ENCODE measurements at regions not wholly inside any gene's neighbourhood (a gene's known extent, or its start where the extent isn't known, plus 50 kb on each side); places are given as distances from the start of the nearest gene placed in this dataset.

GRCh38 chr5:38045446-38045845 lies 205.6 kb upstream of the GDNF start (continued):
- TF ChIP-seq JUNB (IDR thresholded peaks at IDR 0.05; ENCODE audit: unreplicated experiment) (no peak), EZH2 (IDR thresholded peaks at IDR 0.05; ENCODE audit: low read depth, unreplicated experiment) (no peak), ZNF114 (CRISPR knock-in tag; IDR thresholded peaks at IDR 0.05) (no peak), EZH2phosphoT487 (IDR thresholded peaks at IDR 0.05; ENCODE audit: unreplicated experiment) (no peak)

- Histone ChIP-seq H3K4me1 (ENCODE audit: insufficient read depth) (no peaks in the 10 kb centered on the region), H3K9me2 (ENCODE audit: insufficient read depth) (no peaks in the 10 kb centered on the region), H3K36me3 (ENCODE audit: insufficient read depth) (no peaks in the 10 kb centered on the region), H3K79me2 (replicated peaks; ENCODE audit: insufficient read depth) (no peaks in the 10 kb centered on the region), H3K27ac (ENCODE audit: low read depth) (no peak overlapping the region), H3K27me3 (ENCODE audit: insufficient read depth) (no peaks in the 10 kb centered on the region), H3K4me2 (no peak overlapping the region), H3K4me3 (no peak overlapping the region), H4K20me1 (replicated peaks; ENCODE audit: insufficient read depth) (no peaks in the 10 kb centered on the region), H2AFZ (no peak overlapping the region), H3F3A (replicated peaks; ENCODE audit: low read depth) (no peaks in the 10 kb centered on the region)
- H3K9me3 Mint-ChIP-seq: no peaks in the 10 kb centered on the region
- peaks cover 6% of the 10 kb centered on the region for H3K27me3 Mint-ChIP-seq (ENCODE audit: insufficient read depth, low read depth, poor library complexity)
- no peak overlapping the region for H3K4me3 Mint-ChIP-seq
- H3K27ac Mint-ChIP-seq: no peak overlapping the region
- H3K36me3 Mint-ChIP-seq (ENCODE audit: low read depth): no peaks in the 10 kb centered on the region
- DNase-seq (ENCODE audit: low spot score): no peak
- no peak for TF ChIP-seq NANOG (IDR thresholded peaks at IDR 0.05; ENCODE audit: borderline replicate concordance)
- no peak for TF ChIP-seq POLR2AphosphoS5 (IDR thresholded peaks at IDR 0.05; ENCODE audit: low read depth)
- TF ChIP-seq EZH2 (IDR thresholded peaks at IDR 0.05; ENCODE audit: low read depth, unreplicated experiment): no peak
- no peak for TF ChIP-seq ETS1 (IDR thresholded peaks at IDR 0.05)
- no peak for TF ChIP-seq ZNF331 (CRISPR knock-in tag; IDR thresholded peaks at IDR 0.05; ENCODE audit: low read depth)
- no peak for TF ChIP-seq STAT1 (IDR thresholded peaks at IDR 0.05; ENCODE audit: unreplicated experiment)
- no peak for TF ChIP-seq ZNF462 (CRISPR knock-in tag; IDR thresholded peaks at IDR 0.05)
- no peak for TF ChIP-seq JUNB (IDR thresholded peaks at IDR 0.05; ENCODE audit: unreplicated experiment)
- TF ChIP-seq ZNF114 (CRISPR knock-in tag; IDR thresholded peaks at IDR 0.05): no peak
- no peak for TF ChIP-seq EZH2phosphoT487 (IDR thresholded peaks at IDR 0.05; ENCODE audit: unreplicated experiment)
- TF ChIP-seq REST (IDR thresholded peaks at IDR 0.05; ENCODE audit: unreplicated experiment): no peak
- TF ChIP-seq CTCF (conservative IDR thresholded peaks at IDR 0.05; ENCODE audit: low read depth in 2 of 2): no peak
- TF ChIP-seq CREB1 (CRISPR knock-in tag; IDR thresholded peaks at IDR 0.05; ENCODE audit: low read depth): no peak
- H3K4me1 Mint-ChIP-seq: 0 out of 3 replicates have a peak, but pooled peaks cover 3% of the 10 kb centered on the region
- no peak for ATAC-seq
Measured at GRCh38 chr5:38039826-38040225, 200.0 kb upstream of the GDNF start.
